ENCODE measurements at regions not wholly inside any gene's neighbourhood (a gene's known extent, or its start where the extent isn't known, plus 50 kb on each side); places are given as distances from the start of the nearest gene placed in this dataset.

GRCh38 chr7:91408388-91409154, 144.3 kb downstream of the FZD1 start:
- H3K4me1 ChIP-seq (ENCODE audit: insufficient read depth, low read length) = peaks cover 8% of the 10 kb centered on the region; the same call in 1 of the 2 replicates
- no peak overlapping the region for H3K27ac ChIP-seq (ENCODE audit: low read length)
- H3K27me3 ChIP-seq (ENCODE audit: insufficient read depth, low read length) = no peaks in the 10 kb centered on the region
- H3K36me3 ChIP-seq (ENCODE audit: insufficient read depth, low read depth, low read length) = no peaks in the 10 kb centered on the region
- H3K4me3 ChIP-seq (ENCODE audit: low read length) = no peak overlapping the region
- no peak overlapping the region for H3K9ac ChIP-seq (ENCODE audit: low read depth, low read length)
- no peaks in the 10 kb centered on the region for H3K9me3 ChIP-seq (ENCODE audit: insufficient read depth, low read depth, low read length)

DNA sequence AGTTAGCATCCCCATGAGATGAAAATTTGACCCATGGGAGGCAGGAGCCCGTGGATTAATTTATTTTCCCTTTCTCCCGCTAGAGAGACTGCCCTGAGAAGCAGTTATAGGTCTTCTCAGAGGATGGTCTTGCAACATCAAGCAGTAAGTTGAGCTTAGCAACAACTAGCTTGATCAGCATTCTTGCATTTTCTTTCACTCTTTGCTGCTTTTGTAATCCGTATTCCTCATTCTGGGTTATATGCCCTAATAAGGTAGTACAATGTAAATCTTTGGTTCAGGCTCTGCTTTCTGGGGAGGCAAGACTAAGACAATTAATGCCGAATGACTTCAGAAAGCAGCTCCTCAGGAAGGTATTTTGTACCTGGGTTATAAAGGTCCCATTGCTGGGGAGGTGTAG, 146.8 kb downstream of the FZD1 start:
- Histone ChIP-seq H3K4me1 (ENCODE audit: insufficient read depth, low read length) (peaks cover 8% of the 10 kb centered on the region; the same call in 1 of the 2 replicates), H3K27ac (ENCODE audit: low read length) (no peak overlapping the region), H3K9me3 (ENCODE audit: insufficient read depth, low read depth, low read length) (no peaks in the 10 kb centered on the region), H3K9ac (ENCODE audit: low read depth, low read length) (peak overlapping the region; percentile 39; the same call in 1 of the 2 replicates), H3K4me3 (ENCODE audit: low read length) (peak overlapping the region; percentile 18; the same call in 1 of the 2 replicates), H3K27me3 (ENCODE audit: insufficient read depth, low read length) (no peaks in the 10 kb centered on the region; the same call in 1 of the 2 replicates), H3K36me3 (ENCODE audit: insufficient read depth, low read depth, low read length) (no peaks in the 10 kb centered on the region)

DNA sequence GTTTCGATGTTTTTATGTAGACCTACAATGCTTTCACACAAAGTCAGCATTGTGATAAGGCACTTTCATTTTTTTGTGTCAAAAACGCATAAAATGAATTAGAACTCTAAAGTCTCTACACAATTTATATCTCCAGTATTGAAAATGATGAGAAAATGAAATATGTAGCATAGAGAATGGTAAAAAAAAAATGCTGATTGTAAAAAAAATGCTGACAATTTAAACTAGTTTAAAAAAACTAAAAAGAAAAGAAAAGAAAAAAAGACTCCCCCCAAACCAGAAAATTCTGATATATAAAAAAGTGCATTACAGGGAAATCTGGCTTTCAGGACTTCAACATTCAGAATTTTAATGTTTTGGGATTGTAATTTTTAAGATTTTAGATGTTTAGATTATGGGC, 148.1 kb downstream of the FZD1 start:
- Histone ChIP-seq H3K27ac (ENCODE audit: low read length) (no peak overlapping the region), H3K4me1 (ENCODE audit: insufficient read depth, low read length) (peaks cover 8% of the 10 kb centered on the region; the same call in 1 of the 2 replicates), H3K27me3 (ENCODE audit: insufficient read depth, low read length) (no peaks in the 10 kb centered on the region; the same call in 1 of the 2 replicates), H3K9ac (ENCODE audit: low read depth, low read length) (no peak overlapping the region), H3K9me3 (ENCODE audit: insufficient read depth, low read depth, low read length) (no peaks in the 10 kb centered on the region), H3K4me3 (ENCODE audit: low read length) (no peak overlapping the region), H3K36me3 (ENCODE audit: insufficient read depth, low read depth, low read length) (no peaks in the 10 kb centered on the region)

DNA sequence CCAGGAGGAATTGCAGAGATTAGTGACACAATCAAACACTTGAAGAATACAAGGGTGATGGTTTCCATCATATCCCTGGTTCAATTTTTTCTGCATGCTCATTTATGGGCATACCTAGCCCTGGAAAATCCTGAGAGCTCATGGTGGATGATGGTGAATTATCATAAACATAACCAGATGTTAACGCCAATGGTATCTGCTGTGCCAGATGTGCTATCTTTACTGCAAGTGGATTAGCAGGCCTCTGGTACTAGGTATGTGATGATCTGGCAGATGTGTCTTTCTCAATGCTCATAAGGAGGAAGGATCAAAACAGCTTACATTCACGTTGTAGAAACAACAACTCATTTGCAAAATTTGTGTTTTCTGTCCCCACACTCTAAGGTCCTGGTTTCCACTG, 150.5 kb downstream of the FZD1 start:
- no peaks in the 10 kb centered on the region; the same call in 1 of the 2 replicates for H3K27me3 ChIP-seq (ENCODE audit: insufficient read depth, low read length)
- no peaks in the 10 kb centered on the region for H3K9me3 ChIP-seq (ENCODE audit: insufficient read depth, low read depth, low read length)
- no peak overlapping the region for H3K9ac ChIP-seq (ENCODE audit: low read depth, low read length)
- no peaks in the 10 kb centered on the region for H3K36me3 ChIP-seq (ENCODE audit: insufficient read depth, low read depth, low read length)
- H3K4me1 ChIP-seq (ENCODE audit: insufficient read depth, low read length) = peaks cover 8% of the 10 kb centered on the region; the same call in 1 of the 2 replicates
- no peak overlapping the region for H3K27ac ChIP-seq (ENCODE audit: low read length)
- H3K4me3 ChIP-seq (ENCODE audit: low read length) = no peak overlapping the region

- Histone ChIP-seq H3K27ac (ENCODE audit: low read length) (no peak overlapping the region), H3K27me3 (ENCODE audit: insufficient read depth, low read length) (no peaks in the 10 kb centered on the region; the same call in 1 of the 2 replicates), H3K9me3 (ENCODE audit: insufficient read depth, low read depth, low read length) (no peaks in the 10 kb centered on the region), H3K9ac (ENCODE audit: low read depth, low read length) (no peak overlapping the region), H3K36me3 (ENCODE audit: insufficient read depth, low read depth, low read length) (no peaks in the 10 kb centered on the region), H3K4me1 (ENCODE audit: insufficient read depth, low read length) (peaks cover 15% of the 10 kb centered on the region), H3K4me3 (ENCODE audit: low read length) (no peak overlapping the region)
Measured at GRCh38 chr7:91416155-91416865, 152.1 kb downstream of the FZD1 start.

DNA sequence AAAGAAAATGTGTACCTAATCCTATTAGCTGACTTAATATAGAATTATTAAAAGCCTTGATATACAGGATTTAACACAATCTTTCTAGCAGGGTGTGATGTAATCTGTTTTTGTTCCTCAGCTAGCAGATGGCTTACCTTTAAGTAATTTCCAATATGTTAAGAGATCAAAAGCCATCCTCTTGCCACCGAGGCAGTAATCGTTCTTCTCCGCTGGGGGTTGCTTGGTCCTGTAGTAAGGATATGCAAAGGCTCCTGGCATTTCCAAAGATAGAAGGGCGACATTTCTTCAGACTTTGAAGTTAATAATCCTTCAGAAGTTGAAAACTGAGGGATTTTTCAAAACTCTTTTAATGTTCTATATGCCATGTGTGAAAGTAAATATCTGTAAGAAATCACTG, 156.4 kb downstream of the FZD1 start:
- H3K27ac ChIP-seq (ENCODE audit: low read length) = no peak overlapping the region
- peaks cover 25% of the 10 kb centered on the region for H3K4me1 ChIP-seq (ENCODE audit: insufficient read depth, low read length)
- H3K4me3 ChIP-seq (ENCODE audit: low read length) = peak overlapping the region; percentile 23; the same call in 1 of the 2 replicates
- H3K36me3 ChIP-seq (ENCODE audit: insufficient read depth, low read depth, low read length) = no peaks in the 10 kb centered on the region
- no peaks in the 10 kb centered on the region for H3K27me3 ChIP-seq (ENCODE audit: insufficient read depth, low read length)
- H3K9ac ChIP-seq (ENCODE audit: low read depth, low read length) = no peak overlapping the region
- no peaks in the 10 kb centered on the region for H3K9me3 ChIP-seq (ENCODE audit: insufficient read depth, low read depth, low read length)

DNA sequence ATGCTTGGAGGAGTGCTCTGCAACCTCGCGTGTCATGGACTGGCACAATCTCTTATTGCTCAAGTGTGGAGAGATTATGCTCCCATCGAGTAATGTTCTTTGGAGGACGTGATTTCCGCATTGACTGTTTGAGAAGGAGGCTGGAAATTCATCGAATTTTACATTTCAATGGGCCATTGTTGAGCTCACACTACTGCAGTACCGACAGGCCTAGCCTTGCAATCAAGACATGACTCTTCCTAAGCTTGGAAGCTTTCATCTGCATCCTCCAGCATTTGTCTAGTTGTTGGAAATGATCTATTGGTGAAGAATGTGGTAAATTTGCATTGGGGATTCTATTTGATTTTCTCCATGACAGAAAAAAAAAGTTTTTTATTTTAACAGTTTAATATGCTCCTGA, 156.8 kb downstream of the FZD1 start:
- Histone ChIP-seq H3K4me1 (ENCODE audit: insufficient read depth, low read length) (peaks cover 25% of the 10 kb centered on the region), H3K27me3 (ENCODE audit: insufficient read depth, low read length) (no peaks in the 10 kb centered on the region), H3K27ac (ENCODE audit: low read length) (no peak overlapping the region), H3K9ac (ENCODE audit: low read depth, low read length) (no peak overlapping the region), H3K36me3 (ENCODE audit: insufficient read depth, low read depth, low read length) (no peaks in the 10 kb centered on the region), H3K9me3 (ENCODE audit: insufficient read depth, low read depth, low read length) (no peaks in the 10 kb centered on the region), H3K4me3 (ENCODE audit: low read length) (peak overlapping the region; percentile 23; the same call in 1 of the 2 replicates)

DNA sequence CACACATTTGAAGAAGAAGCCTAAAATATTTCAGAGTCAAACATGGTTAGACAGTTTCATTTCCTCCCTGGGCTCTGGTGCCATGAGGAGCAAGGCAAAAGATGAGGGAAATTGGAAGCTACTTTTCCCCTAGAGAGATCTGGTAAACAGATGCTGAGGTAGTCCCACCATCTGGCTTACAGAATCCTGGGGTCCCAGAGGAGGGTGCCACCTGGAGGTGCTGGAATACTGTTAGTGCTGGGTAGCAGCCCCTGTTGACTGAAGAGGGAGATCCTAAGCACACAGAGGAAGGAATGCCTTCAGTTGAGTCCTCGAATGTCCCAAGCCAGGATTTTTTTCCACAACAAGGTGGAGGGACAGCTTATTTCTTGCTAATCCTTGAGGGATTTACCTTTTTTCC, 160.1 kb downstream of the FZD1 start:
- Histone ChIP-seq H3K9ac (ENCODE audit: low read depth, low read length) (no peak overlapping the region), H3K27me3 (ENCODE audit: insufficient read depth, low read length) (no peaks in the 10 kb centered on the region), H3K36me3 (ENCODE audit: insufficient read depth, low read depth, low read length) (no peaks in the 10 kb centered on the region), H3K4me3 (ENCODE audit: low read length) (no peak overlapping the region), H3K4me1 (ENCODE audit: insufficient read depth, low read length) (peaks cover 25% of the 10 kb centered on the region), H3K9me3 (ENCODE audit: insufficient read depth, low read depth, low read length) (no peaks in the 10 kb centered on the region), H3K27ac (ENCODE audit: low read length) (no peak overlapping the region)

DNA sequence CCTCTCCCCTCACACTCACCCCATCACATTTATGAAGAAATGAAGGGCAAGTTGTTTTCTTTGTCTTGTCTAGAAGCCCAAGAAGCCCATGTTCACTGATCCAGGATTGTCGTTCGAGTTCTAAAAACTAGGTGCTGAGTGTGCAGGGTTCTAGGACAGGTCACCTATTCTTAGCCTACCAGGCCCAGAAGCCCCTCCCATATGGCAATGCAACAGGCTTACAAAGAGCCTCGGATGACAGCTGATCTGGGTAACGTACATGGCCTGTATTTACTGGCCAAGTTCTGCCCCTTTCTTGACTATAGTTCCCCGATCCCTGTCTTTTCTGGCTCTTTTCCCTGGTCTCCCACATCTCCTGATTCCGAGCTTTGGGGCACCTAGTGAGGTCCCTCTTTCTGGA, 160.9 kb downstream of the FZD1 start:
- Histone ChIP-seq H3K27me3 (ENCODE audit: insufficient read depth, low read length) (no peaks in the 10 kb centered on the region), H3K27ac (ENCODE audit: low read length) (no peak overlapping the region), H3K4me3 (ENCODE audit: low read length) (no peak overlapping the region), H3K4me1 (ENCODE audit: insufficient read depth, low read length) (peaks cover 23% of the 10 kb centered on the region), H3K9me3 (ENCODE audit: insufficient read depth, low read depth, low read length) (no peaks in the 10 kb centered on the region), H3K9ac (ENCODE audit: low read depth, low read length) (no peak overlapping the region), H3K36me3 (ENCODE audit: insufficient read depth, low read depth, low read length) (no peaks in the 10 kb centered on the region)

- Histone ChIP-seq H3K27ac (ENCODE audit: low read length) (no peak overlapping the region), H3K4me1 (ENCODE audit: insufficient read depth, low read length) (peaks cover 5% of the 10 kb centered on the region; the same call in 1 of the 2 replicates), H3K36me3 (ENCODE audit: insufficient read depth, low read depth, low read length) (no peaks in the 10 kb centered on the region), H3K27me3 (ENCODE audit: insufficient read depth, low read length) (no peaks in the 10 kb centered on the region), H3K9me3 (ENCODE audit: insufficient read depth, low read depth, low read length) (no peaks in the 10 kb centered on the region), H3K9ac (ENCODE audit: low read depth, low read length) (no peak overlapping the region), H3K4me3 (ENCODE audit: low read length) (no peak overlapping the region)
Measured at GRCh38 chr7:91427051-91427450, 162.8 kb downstream of the FZD1 start.

- Histone ChIP-seq H3K9me3 (ENCODE audit: insufficient read depth, low read depth, low read length) (no peaks in the 10 kb centered on the region), H3K4me3 (ENCODE audit: low read length) (no peak overlapping the region), H3K9ac (ENCODE audit: low read depth, low read length) (no peak overlapping the region), H3K4me1 (ENCODE audit: insufficient read depth, low read length) (no peaks in the 10 kb centered on the region), H3K27ac (ENCODE audit: low read length) (no peak overlapping the region), H3K36me3 (ENCODE audit: insufficient read depth, low read depth, low read length) (no peaks in the 10 kb centered on the region), H3K27me3 (ENCODE audit: insufficient read depth, low read length) (no peaks in the 10 kb centered on the region)
Measured at GRCh38 chr7:91431601-91432000, 167.4 kb downstream of the FZD1 start.

- no peaks in the 10 kb centered on the region; the same call in 1 of the 2 replicates for H3K4me1 ChIP-seq (ENCODE audit: insufficient read depth, low read length)
- H3K27ac ChIP-seq (ENCODE audit: low read length) = no peak overlapping the region
- H3K4me3 ChIP-seq (ENCODE audit: low read length) = no peak overlapping the region
- no peak overlapping the region for H3K9ac ChIP-seq (ENCODE audit: low read depth, low read length)
- H3K9me3 ChIP-seq (ENCODE audit: insufficient read depth, low read depth, low read length) = no peaks in the 10 kb centered on the region
- no peaks in the 10 kb centered on the region for H3K27me3 ChIP-seq (ENCODE audit: insufficient read depth, low read length)
- H3K36me3 ChIP-seq (ENCODE audit: insufficient read depth, low read depth, low read length) = no peaks in the 10 kb centered on the region
Measured at GRCh38 chr7:91434836-91435235, 170.6 kb downstream of the FZD1 start.

Measured in iPS-20b (cell line).